SK-N-SH treated with all-trans-retinoic acid at 6 μM for 48 hours (cell line): ENCODE measurements at regions not wholly inside any gene's neighbourhood (a gene's known extent, or its start where the extent isn't known, plus 50 kb on each side); places are given as distances from the start of the nearest gene placed in this dataset.

Source experiments
- ATAC-seq: fragments of 200-7000 bp; cut with Tn5 transposase; 3 replicates; pipeline ENCODE4 v1.9.1; 2020; ENCODE audit warnings: mild to moderate bottlenecking, moderate library complexity
- BACH2 ChIP-seq: fragments of 250-450 bp; sonication (Bioruptor Pico); IDR thresholded peaks from 2 replicates; pipeline ENCODE4 v1.9.0; 2021; ENCODE audit warnings: mild to moderate bottlenecking, borderline replicate concordance
- CSDC2 ChIP-seq: fragments of 250-450 bp; sonication (Bioruptor Pico); IDR thresholded peaks from 2 replicates; pipeline ENCODE4 v1.5.0; 2020; ENCODE audit warnings: mild to moderate bottlenecking, moderate library complexity
- CSRNP3 ChIP-seq: fragments of 250-450 bp; sonication (Bioruptor Pico); IDR thresholded peaks from 2 replicates; pipeline ENCODE4 v1.5.1; 2021; ENCODE audit warnings: mild to moderate bottlenecking, moderate library complexity
- ISL1 ChIP-seq: fragments of 250-450 bp; sonication (Bioruptor Pico); IDR thresholded peaks from 2 replicates; pipeline ENCODE4 v2.1.2; 2022; ENCODE audit warnings: mild to moderate bottlenecking, moderate library complexity
- OSR1 ChIP-seq: fragments of 250-450 bp; sonication (Bioruptor Pico); IDR thresholded peaks from 2 replicates; pipeline ENCODE4 v1.8.0; 2022; ENCODE audit warnings: moderate library complexity, mild to moderate bottlenecking, inconsistent platforms
- PATZ1 ChIP-seq: fragments of 250-450 bp; sonication (Bioruptor Pico); IDR thresholded peaks from 2 replicates; pipeline ENCODE4 v1.8.0; 2020; ENCODE audit warnings: mild to moderate bottlenecking, moderate library complexity, borderline replicate concordance
- POU6F1 ChIP-seq: fragments of 250-450 bp; sonication (Bioruptor Pico); IDR thresholded peaks from 2 replicates; pipeline ENCODE4 v1.8.0; 2021; ENCODE audit warnings: low read depth, mild to moderate bottlenecking, moderate library complexity, borderline replicate concordance
- RARB ChIP-seq: fragments of 250-450 bp; sonication (Bioruptor Pico); IDR thresholded peaks from 2 replicates; pipeline ENCODE4 v1.8.0; 2021; ENCODE audit warnings: mild to moderate bottlenecking, moderate library complexity
- SNAI2 ChIP-seq: fragments of 250-450 bp; sonication (Bioruptor Pico); IDR thresholded peaks from 2 replicates; pipeline ENCODE4 v1.5.0; 2020; ENCODE audit warnings: mild to moderate bottlenecking, moderate library complexity
- TCF4 ChIP-seq: fragments of 250-450 bp; sonication (Bioruptor Pico); IDR thresholded peaks from 2 replicates; pipeline ENCODE4 v1.8.0; 2021; ENCODE audit warnings: mild to moderate bottlenecking, moderate library complexity, borderline replicate concordance
- TOX ChIP-seq: fragments of 250-450 bp; sonication (Bioruptor Pico); IDR thresholded peaks from 2 replicates; pipeline ENCODE4 v1.8.0; 2021; ENCODE audit warnings: mild to moderate bottlenecking, moderate library complexity, borderline replicate concordance
- TSHZ2 ChIP-seq: fragments of 250-450 bp; sonication (Bioruptor Pico); IDR thresholded peaks from 2 replicates; pipeline ENCODE4 v1.5.0; 2020; ENCODE audit warnings: mild to moderate bottlenecking, moderate library complexity
- ZC3H10 ChIP-seq: fragments of 250-450 bp; sonication (Bioruptor Pico); IDR thresholded peaks from 2 replicates; pipeline ENCODE4 v1.5.1; 2021; ENCODE audit warnings: mild to moderate bottlenecking, moderate library complexity
- ZFP3 ChIP-seq: fragments of 250-450 bp; sonication (Bioruptor Pico); IDR thresholded peaks from 2 replicates; pipeline ENCODE4 v1.5.0; 2020; ENCODE audit warnings: mild to moderate bottlenecking, moderate library complexity
- ZFP30 ChIP-seq: fragments of 450-650 bp; formaldehyde crosslinking; IDR thresholded peaks from 2 replicates; pipeline ENCODE4 v1.5.0; 2022; ENCODE audit warnings: mild to moderate bottlenecking, moderate library complexity
- ZNF565 ChIP-seq: fragments of 450-650 bp; formaldehyde crosslinking; conservative IDR thresholded peaks from 2 replicates; pipeline ENCODE4 v1.5.0; 2020; ENCODE audit warnings: low read depth, mild to moderate bottlenecking, moderate library complexity
- ZNF70 ChIP-seq: fragments of 450-650 bp; formaldehyde crosslinking; IDR thresholded peaks from 2 replicates; pipeline ENCODE4 v1.5.0; 2020; ENCODE audit warnings: mild to moderate bottlenecking, moderate library complexity
- ZNF8 ChIP-seq: fragments of 450-650 bp; formaldehyde crosslinking; IDR thresholded peaks from 2 replicates; pipeline ENCODE4 v1.5.0; 2020; ENCODE audit warnings: mild to moderate bottlenecking, moderate library complexity

GRCh38 chr13:79237981-79238380 is 168.1 kb downstream of the RBM26 start:
- ATAC-seq: no peak
- TF ChIP-seq ZNF8 (CRISPR knock-in tag): no peak
- TF ChIP-seq ZNF565 (CRISPR knock-in tag): no peak
- no peak for TF ChIP-seq SNAI2
- no peak for TF ChIP-seq TSHZ2 (CRISPR knock-in tag)
- no peak for TF ChIP-seq RARB (CRISPR knock-in tag)
- TF ChIP-seq TOX: no peak
- TF ChIP-seq CSRNP3 (CRISPR knock-in tag): no peak
- TF ChIP-seq, all 23 proteins: peak for 0

GRCh38 chr13:79231887-79232286 is 174.2 kb downstream of the RBM26 start:
- TF ChIP-seq CSDC2 (no peak), TSHZ2 (CRISPR knock-in tag) (no peak), ISL1 (no peak), SNAI2 (no peak), ZFP3 (no peak), ZFP30 (CRISPR knock-in tag) (no peak), TCF4 (CRISPR knock-in tag) (no peak), ZC3H10 (no peak), OSR1 (no peak), POU6F1 (no peak), TOX (no peak), CSRNP3 (CRISPR knock-in tag) (no peak), BACH2 (CRISPR knock-in tag) (no peak), ZNF8 (CRISPR knock-in tag) (no peak)

GRCh38 chr13:79229761-79230160 is 176.3 kb downstream of the RBM26 start:
- no peak for TF ChIP-seq ZNF70 (CRISPR knock-in tag)
- no peak for TF ChIP-seq PATZ1 (CRISPR knock-in tag)

More at GRCh38 chr13:79231887-79232286, 174.2 kb downstream of the RBM26 start:
- ATAC-seq: no peak

More at GRCh38 chr13:79229761-79230160, 176.3 kb downstream of the RBM26 start:
- no peak for ATAC-seq
